H1 (cell line): ENCODE measurements at regions not wholly inside any gene's neighbourhood (a gene's known extent, or its start where the extent isn't known, plus 50 kb on each side); places are given as distances from the start of the nearest gene placed in this dataset.

Source experiments
- CTCF ChIA-PET: fragments of 300-600 bp; sonication (Branson Sonifier 250); formaldehyde crosslinking; loops from one replicate; lab custom pipeline; 2021; ENCODE audit not compliant: partially characterized antibody; lab: Charles Lee
- POLR2A ChIA-PET: fragments of 300-600 bp; sonication (Branson Sonifier 250); formaldehyde crosslinking; loops from one replicate; lab custom pipeline; 2021; ENCODE audit warnings: inconsistent platforms; ENCODE audit not compliant: partially characterized antibody; lab: Charles Lee
- DNase-seq, 2 experiments: peaks; one replicate each; pipeline versions ENCODE4 v3.0.0 to v3.0.0-alpha.2; 2010 to 2022; ENCODE audit warnings: low spot score in 2 of 2, low read depth in 1 of 2, mixed read lengths in 1 of 2
- FAIRE-seq: peaks from 2 replicates; lab custom pipeline; 2011; peaks lifted over from hg19 to GRCh38; lab: Jason Lieb, UNC
- H2AFZ ChIP-seq: 2 replicates; pipeline ENCODE4 v1.8.1; 2012; ENCODE audit warnings: low read length, inconsistent platforms
- H2AK5ac ChIP-seq: 2 replicates; pipeline ENCODE4 v1.6.1; 2013; ENCODE audit warnings: low read depth, low read length
- H2BK120ac ChIP-seq: replicated peaks from 2 replicates; pipeline ENCODE3; 2013; ENCODE audit warnings: low read depth, low read length, inconsistent platforms
- H2BK12ac ChIP-seq: 2 replicates; pipeline ENCODE4 v1.6.1; 2013; ENCODE audit warnings: low read depth, low read length
- H2BK15ac ChIP-seq: 2 replicates; pipeline ENCODE4 v1.6.1; 2013; ENCODE audit warnings: low read length
- H2BK20ac ChIP-seq: 2 replicates; pipeline ENCODE4 v1.6.1; 2013; ENCODE audit warnings: low read length
- H2BK5ac ChIP-seq: 2 replicates; pipeline ENCODE4 v1.6.1; 2013; ENCODE audit warnings: low read depth, low read length
- H3K14ac ChIP-seq: 2 replicates; pipeline ENCODE4 v1.6.1; 2013; ENCODE audit warnings: inconsistent platforms; ENCODE audit not compliant: insufficient read length
- H3K18ac ChIP-seq: 2 replicates; pipeline ENCODE4 v1.6.1; 2013; ENCODE audit warnings: low read length; ENCODE audit errors: extremely low read depth
- H3K23ac ChIP-seq: 2 replicates; pipeline ENCODE4 v1.6.1; 2013; ENCODE audit warnings: inconsistent platforms; ENCODE audit not compliant: insufficient read length
- H3K23me2 ChIP-seq: 2 replicates; pipeline ENCODE4 v1.6.1; 2013; ENCODE audit warnings: low read depth, low read length
- H3K27ac ChIP-seq: 2 replicates; pipeline ENCODE4 v1.6.1; 2011; ENCODE audit warnings: low read depth, low read length, inconsistent platforms
- H3K27me3 ChIP-seq, 4 experiments: replicated peaks in 1 of 4; 1 replicate in 1 of 4; 2 replicates in 3 of 4; pipeline versions ENCODE4 v1.6.1 to v1.8.1; 2011 to 2013; ENCODE audit warnings: low read length in 3 of 4, mild to moderate bottlenecking in 3 of 4, inconsistent platforms in 2 of 4, mixed read lengths in 2 of 4, moderate library complexity in 1 of 4; ENCODE audit not compliant: control insufficient read depth in 3 of 4, insufficient read depth in 3 of 4; ENCODE audit errors: extremely low read depth in 1 of 4
- H3K36me3 ChIP-seq, 4 experiments: 2 replicates each; pipeline versions ENCODE4 v1.6.1 to v1.8.1; 2011 to 2013; ENCODE audit warnings: mild to moderate bottlenecking in 4 of 4, low read length in 3 of 4, moderate library complexity in 2 of 4, control low read depth in 1 of 4, inconsistent platforms in 1 of 4; ENCODE audit not compliant: insufficient read depth in 4 of 4, control insufficient read depth in 2 of 4
- H3K4ac ChIP-seq: replicated peaks from 2 replicates; pipeline ENCODE3; 2013; ENCODE audit warnings: low read length, low read depth, mixed read lengths, inconsistent platforms; ENCODE audit not compliant: insufficient read length
- H3K4me1 ChIP-seq, 4 experiments: replicated peaks in 1 of 4; 1 replicate in 1 of 4; 2 replicates in 3 of 4; pipeline versions ENCODE4 v1.6.1 to v1.8.1; 2011 to 2013; ENCODE audit warnings: low read length in 3 of 4, inconsistent platforms in 2 of 4, mixed read lengths in 1 of 4; ENCODE audit not compliant: insufficient read depth in 4 of 4, control insufficient read depth in 3 of 4
- H3K4me2 ChIP-seq, 2 experiments: 2 replicates each; pipeline versions ENCODE4 v1.6.1 to v1.8.1; 2011 to 2013; ENCODE audit warnings: low read depth in 2 of 2, low read length in 2 of 2, control low read depth in 1 of 2, inconsistent platforms in 1 of 2, mild to moderate bottlenecking in 1 of 2; ENCODE audit not compliant: insufficient read depth in 1 of 2
- H3K4me3 ChIP-seq, 4 experiments: fragments of 200-600, 300-600 bp in 1 of 4; sonication (generic), shearing (Covaris generic), sonication (Bioruptor Twin) in 1 of 4; 2 replicates each; pipeline versions ENCODE4 v1.5.1 to v1.8.1; 2011 to 2016; ENCODE audit warnings: low read length in 4 of 4, low read depth in 3 of 4, control low read depth in 2 of 4, inconsistent platforms in 2 of 4, mild to moderate bottlenecking in 2 of 4, mixed read lengths in 1 of 4, moderate library complexity in 1 of 4; ENCODE audit not compliant: insufficient read depth in 2 of 4; ENCODE audit errors: extremely low read depth in 1 of 4
- H3K56ac ChIP-seq: replicated peaks from 2 replicates; pipeline ENCODE3; 2013; ENCODE audit warnings: low read depth, mild to moderate bottlenecking, mixed read lengths, low read length, inconsistent platforms; ENCODE audit not compliant: insufficient read length
- H3K79me1 ChIP-seq: 2 replicates; pipeline ENCODE4 v1.6.1; 2013; ENCODE audit warnings: low read depth, low read length, control low read depth
- H3K79me2 ChIP-seq, 2 experiments: 2 replicates each; pipeline versions ENCODE4 v1.6.1 to v1.8.1; 2012 to 2013; ENCODE audit warnings: low read length in 2 of 2, mild to moderate bottlenecking in 2 of 2, inconsistent platforms in 1 of 2; ENCODE audit not compliant: insufficient read depth in 2 of 2, control insufficient read depth in 1 of 2
- H3K9ac ChIP-seq, 4 experiments: replicated peaks in 1 of 4; 1 replicate in 1 of 4; 2 replicates in 3 of 4; pipeline versions ENCODE4 v1.6.1 to v1.8.1; 2011 to 2013; ENCODE audit warnings: low read depth in 3 of 4, low read length in 3 of 4, control low read depth in 2 of 4, mild to moderate bottlenecking in 2 of 4, moderate library complexity in 2 of 4, inconsistent platforms in 1 of 4; ENCODE audit errors: extremely low read depth in 1 of 4
- H3K9me3 ChIP-seq, 2 experiments: 2 replicates each; pipeline versions ENCODE4 v1.6.1 to v1.8.1; 2012 to 2013; ENCODE audit warnings: mild to moderate bottlenecking in 2 of 2, moderate library complexity in 2 of 2, control low read depth in 1 of 2, inconsistent platforms in 1 of 2, low read depth in 1 of 2, low read length in 1 of 2, mixed read lengths in 1 of 2; ENCODE audit not compliant: insufficient read depth in 2 of 2
- H4K20me1 ChIP-seq, 2 experiments: replicated peaks in 1 of 2; 2 replicates each; pipeline versions ENCODE3 to v1.8.1; 2011 to 2013; ENCODE audit warnings: inconsistent platforms in 2 of 2, low read length in 2 of 2, mild to moderate bottlenecking in 1 of 2; ENCODE audit not compliant: insufficient read depth in 2 of 2, control insufficient read depth in 1 of 2
- H4K5ac ChIP-seq: 2 replicates; pipeline ENCODE4 v1.6.1; 2013; ENCODE audit warnings: low read length, low read depth, mixed read lengths, inconsistent platforms; ENCODE audit not compliant: insufficient read length
- H4K8ac ChIP-seq: 2 replicates; pipeline ENCODE4 v1.8.0; 2013; ENCODE audit warnings: mild to moderate bottlenecking, moderate library complexity, low read length, inconsistent platforms; ENCODE audit not compliant: insufficient read depth; ENCODE audit errors: extremely low read depth
- H4K91ac ChIP-seq: replicated peaks from 2 replicates; pipeline ENCODE3; 2013; ENCODE audit warnings: low read length, mixed read lengths, inconsistent platforms; ENCODE audit not compliant: insufficient read length
- EGR1 ChIP-seq: IDR thresholded peaks from 2 replicates; pipeline ENCODE4 v1.6.1; 2011; ENCODE audit warnings: low read depth, low read length, borderline replicate concordance
- FOSL1 ChIP-seq: IDR thresholded peaks from 2 replicates; pipeline ENCODE4 v1.6.1; 2011; ENCODE audit warnings: mild to moderate bottlenecking, low read depth, low read length, moderate library complexity; ENCODE audit not compliant: insufficient read depth
- GABPA ChIP-seq: IDR thresholded peaks from 2 replicates; pipeline ENCODE4 v1.6.1; 2011; ENCODE audit warnings: mild to moderate bottlenecking, low read length, moderate library complexity, borderline replicate concordance; ENCODE audit not compliant: insufficient read depth
- HDAC6 ChIP-seq: IDR thresholded peaks from one replicate; pipeline ENCODE4 v1.7.1; 2012; ENCODE audit warnings: low read depth, mild to moderate bottlenecking, inconsistent platforms, low read length, moderate library complexity
- JUND ChIP-seq: IDR thresholded peaks from 2 replicates; pipeline ENCODE4 v1.6.1; 2011; ENCODE audit warnings: mild to moderate bottlenecking, improper control_type of control experiment, low read length
- KDM1A ChIP-seq: fragments of 200-600, 300-600 bp; sonication (generic); IDR thresholded peaks from 2 replicates; pipeline ENCODE4 v1.7.1; 2016; ENCODE audit warnings: mild to moderate bottlenecking, low read length, borderline replicate concordance
- NANOG ChIP-seq: IDR thresholded peaks from 2 replicates; pipeline ENCODE4 v1.6.1; 2011; ENCODE audit warnings: low read length, low read depth, mild to moderate bottlenecking, inconsistent platforms; ENCODE audit not compliant: insufficient read depth, poor library complexity, severe bottlenecking
- POU5F1 ChIP-seq: IDR thresholded peaks from 2 replicates; pipeline ENCODE4 v1.6.1; 2011; ENCODE audit warnings: low read depth, mild to moderate bottlenecking, low read length, moderate library complexity
- RAD21 ChIP-seq, 2 experiments: IDR thresholded peaks in 1 of 2; conservative IDR thresholded peaks in 1 of 2; 2 replicates each; pipeline ENCODE4 v1.6.1; 2011; ENCODE audit warnings: low read depth in 2 of 2, low read length in 2 of 2, improper control_type of control experiment in 1 of 2, inconsistent platforms in 1 of 2, mild to moderate bottlenecking in 1 of 2, moderate library complexity in 1 of 2
- SAP30 ChIP-seq: fragments of 300-600 bp; sonication (generic); IDR thresholded peaks from 2 replicates; pipeline ENCODE4 v1.7.1; 2012; ENCODE audit warnings: low read length, moderate library complexity, mild to moderate bottlenecking, inconsistent platforms; ENCODE audit not compliant: insufficient read depth, insufficient replicate concordance
- SIRT6 ChIP-seq: IDR thresholded peaks from one replicate; pipeline ENCODE4 v1.7.1; 2012; ENCODE audit warnings: low read length, inconsistent platforms
- ZNF274 ChIP-seq: IDR thresholded peaks from 2 replicates; pipeline ENCODE4 v1.7.0; 2012; ENCODE audit warnings: low read length, borderline replicate concordance; ENCODE audit errors: extremely low read depth
- WGBS, 2 experiments: shearing (Covaris generic) in 1 of 2; methylation state at CpG; one replicate each; pipeline versions ENCODE4 v1.1.6 to v1.1.7; 2013 to 2015; ENCODE audit warnings: low lambda C conversion rate in 2 of 2, mixed read lengths in 2 of 2, inconsistent platforms in 1 of 2, low coverage in 1 of 2, missing lambda C conversion rate in 1 of 2; ENCODE audit not compliant: insufficient replicate concordance in 2 of 2, insufficient coverage in 1 of 2, insufficient read length in 1 of 2; ENCODE audit errors: extremely low coverage in 1 of 2, missing lambda C conversion rate in 1 of 2; 5-methylcytosine and 5-hydroxymethylcytosine counted together
- TF ChIP-seq, protein P1 (sequence below): IDR thresholded peaks from 2 replicates; pipeline ENCODE4 v1.6.1; 2011; ENCODE audit warnings: low read length, improper control_type of control experiment

DNA sequence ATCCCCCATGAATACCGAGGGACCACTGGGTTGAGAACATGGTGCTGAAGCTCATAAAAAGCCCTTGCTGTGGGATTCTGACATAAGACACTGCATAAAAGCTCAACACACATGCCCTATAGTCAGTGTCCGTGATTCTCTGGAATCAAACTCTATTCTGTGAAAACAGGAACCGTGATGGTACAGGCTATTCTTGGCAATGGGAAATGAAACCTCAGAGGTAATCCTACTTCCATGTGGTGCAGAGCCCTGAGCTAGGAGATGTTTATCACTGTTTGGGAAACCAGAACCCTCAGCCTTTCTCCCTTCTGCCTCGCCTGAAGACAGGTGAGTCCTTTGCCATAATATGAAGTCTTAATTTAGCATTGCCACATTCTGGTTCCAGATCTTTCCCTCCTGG is 80.8 kb upstream of the PRSS1 start:
- TF ChIP-seq RAD21 (IDR thresholded peaks at IDR 0.05 in 1 of 2, conservative IDR thresholded peaks at IDR 0.05 in 1 of 2; ENCODE audit: low read depth in 2 of 2, low read length in 2 of 2) (no peak), GABPA (no peak), JUND (no peak), ZNF274 (no peak), HDAC6 (no peak), KDM1A (no peak), EGR1 (no peak), NANOG (no peak), SIRT6 (no peak), POU5F1 (no peak), FOSL1 (no peak), SAP30 (no peak)
- TF ChIP-seq, protein P1, sequence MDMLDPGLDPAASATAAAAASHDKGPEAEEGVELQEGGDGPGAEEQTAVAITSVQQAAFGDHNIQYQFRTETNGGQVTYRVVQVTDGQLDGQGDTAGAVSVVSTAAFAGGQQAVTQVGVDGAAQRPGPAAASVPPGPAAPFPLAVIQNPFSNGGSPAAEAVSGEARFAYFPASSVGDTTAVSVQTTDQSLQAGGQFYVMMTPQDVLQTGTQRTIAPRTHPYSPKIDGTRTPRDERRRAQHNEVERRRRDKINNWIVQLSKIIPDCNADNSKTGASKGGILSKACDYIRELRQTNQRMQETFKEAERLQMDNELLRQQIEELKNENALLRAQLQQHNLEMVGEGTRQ: no peak
- CTCF ChIA-PET: interaction anchor here (0.7 to 10.9 kb wide), 20 partner anchors 11 to 547 kb away, joined by 3 to 179 read pairs (median 3); no protein-coding TSS in a partner anchor
- Histone ChIP-seq H3K18ac (no peak overlapping the region), H4K8ac (no peak overlapping the region), H3K4me2 (no peak overlapping the region), H3K56ac (no peak overlapping the region), H3K36me3 (no peaks in the 10 kb centered on the region), H3K4ac (no peak overlapping the region), H2BK20ac (no peak overlapping the region), H2BK15ac (no peak overlapping the region), H3K9me3 (no peaks in the 10 kb centered on the region), H2AFZ (no peak overlapping the region), H3K9ac (no peak overlapping the region), H3K79me1 (no peaks in the 10 kb centered on the region), H3K23ac (no peak overlapping the region), H3K27ac (no peak overlapping the region), H2AK5ac (no peak overlapping the region), H3K4me3 (no peak overlapping the region), H4K91ac (no peak overlapping the region), H3K4me1 (no peaks in the 10 kb centered on the region), H2BK120ac (no peak overlapping the region), H3K27me3 (no peaks in the 10 kb centered on the region), H3K79me2 (no peaks in the 10 kb centered on the region), H3K14ac (no peak overlapping the region), H4K5ac (no peak overlapping the region), H2BK12ac (no peak overlapping the region), H4K20me1 (no peaks in the 10 kb centered on the region), H2BK5ac (no peak overlapping the region), H3K23me2 (no peaks in the 10 kb centered on the region)
- 81% methylated on average over 4 of the region's 4 CpGs; no CpG with 5 or more reads in 1 of the 2 experiments for WGBS, 2 experiments
- DNase-seq: no peak
- POLR2A ChIA-PET: no interaction called here
- no peak for FAIRE-seq
